H1 (cell line): ENCODE measurements at regions not wholly inside any gene's neighbourhood (a gene's known extent, or its start where the extent isn't known, plus 50 kb on each side); places are given as distances from the start of the nearest gene placed in this dataset.

Source experiments
- CTCF ChIA-PET: fragments of 300-600 bp; sonication (Branson Sonifier 250); formaldehyde crosslinking; loops from one replicate; lab custom pipeline; 2021; ENCODE audit not compliant: partially characterized antibody; lab: Charles Lee
- POLR2A ChIA-PET: fragments of 300-600 bp; sonication (Branson Sonifier 250); formaldehyde crosslinking; loops from one replicate; lab custom pipeline; 2021; ENCODE audit warnings: inconsistent platforms; ENCODE audit not compliant: partially characterized antibody; lab: Charles Lee
- DNase-seq, 2 experiments: peaks; one replicate each; pipeline versions ENCODE4 v3.0.0 to v3.0.0-alpha.2; 2010 to 2022; ENCODE audit warnings: low spot score in 2 of 2, low read depth in 1 of 2, mixed read lengths in 1 of 2
- FAIRE-seq: peaks from 2 replicates; lab custom pipeline; 2011; peaks lifted over from hg19 to GRCh38; lab: Jason Lieb, UNC
- H2AFZ ChIP-seq: 2 replicates; pipeline ENCODE4 v1.8.1; 2012; ENCODE audit warnings: low read length, inconsistent platforms
- H2AK5ac ChIP-seq: 2 replicates; pipeline ENCODE4 v1.6.1; 2013; ENCODE audit warnings: low read depth, low read length
- H2BK120ac ChIP-seq: replicated peaks from 2 replicates; pipeline ENCODE3; 2013; ENCODE audit warnings: low read depth, low read length, inconsistent platforms
- H2BK12ac ChIP-seq: 2 replicates; pipeline ENCODE4 v1.6.1; 2013; ENCODE audit warnings: low read depth, low read length
- H2BK15ac ChIP-seq: 2 replicates; pipeline ENCODE4 v1.6.1; 2013; ENCODE audit warnings: low read length
- H2BK20ac ChIP-seq: 2 replicates; pipeline ENCODE4 v1.6.1; 2013; ENCODE audit warnings: low read length
- H2BK5ac ChIP-seq: 2 replicates; pipeline ENCODE4 v1.6.1; 2013; ENCODE audit warnings: low read depth, low read length
- H3K14ac ChIP-seq: 2 replicates; pipeline ENCODE4 v1.6.1; 2013; ENCODE audit warnings: inconsistent platforms; ENCODE audit not compliant: insufficient read length
- H3K18ac ChIP-seq: 2 replicates; pipeline ENCODE4 v1.6.1; 2013; ENCODE audit warnings: low read length; ENCODE audit errors: extremely low read depth
- H3K23ac ChIP-seq: 2 replicates; pipeline ENCODE4 v1.6.1; 2013; ENCODE audit warnings: inconsistent platforms; ENCODE audit not compliant: insufficient read length
- H3K23me2 ChIP-seq: 2 replicates; pipeline ENCODE4 v1.6.1; 2013; ENCODE audit warnings: low read depth, low read length
- H3K27ac ChIP-seq: 2 replicates; pipeline ENCODE4 v1.6.1; 2011; ENCODE audit warnings: low read depth, low read length, inconsistent platforms
- H3K27me3 ChIP-seq, 4 experiments: replicated peaks in 1 of 4; 1 replicate in 1 of 4; 2 replicates in 3 of 4; pipeline versions ENCODE4 v1.6.1 to v1.8.1; 2011 to 2013; ENCODE audit warnings: low read length in 3 of 4, mild to moderate bottlenecking in 3 of 4, inconsistent platforms in 2 of 4, mixed read lengths in 2 of 4, moderate library complexity in 1 of 4; ENCODE audit not compliant: control insufficient read depth in 3 of 4, insufficient read depth in 3 of 4; ENCODE audit errors: extremely low read depth in 1 of 4
- H3K36me3 ChIP-seq, 4 experiments: 2 replicates each; pipeline versions ENCODE4 v1.6.1 to v1.8.1; 2011 to 2013; ENCODE audit warnings: mild to moderate bottlenecking in 4 of 4, low read length in 3 of 4, moderate library complexity in 2 of 4, control low read depth in 1 of 4, inconsistent platforms in 1 of 4; ENCODE audit not compliant: insufficient read depth in 4 of 4, control insufficient read depth in 2 of 4
- H3K4ac ChIP-seq: replicated peaks from 2 replicates; pipeline ENCODE3; 2013; ENCODE audit warnings: low read length, low read depth, mixed read lengths, inconsistent platforms; ENCODE audit not compliant: insufficient read length
- H3K4me1 ChIP-seq, 4 experiments: replicated peaks in 1 of 4; 1 replicate in 1 of 4; 2 replicates in 3 of 4; pipeline versions ENCODE4 v1.6.1 to v1.8.1; 2011 to 2013; ENCODE audit warnings: low read length in 3 of 4, inconsistent platforms in 2 of 4, mixed read lengths in 1 of 4; ENCODE audit not compliant: insufficient read depth in 4 of 4, control insufficient read depth in 3 of 4
- H3K4me2 ChIP-seq, 2 experiments: 2 replicates each; pipeline versions ENCODE4 v1.6.1 to v1.8.1; 2011 to 2013; ENCODE audit warnings: low read depth in 2 of 2, low read length in 2 of 2, control low read depth in 1 of 2, inconsistent platforms in 1 of 2, mild to moderate bottlenecking in 1 of 2; ENCODE audit not compliant: insufficient read depth in 1 of 2
- H3K4me3 ChIP-seq, 4 experiments: fragments of 200-600, 300-600 bp in 1 of 4; sonication (generic), shearing (Covaris generic), sonication (Bioruptor Twin) in 1 of 4; 2 replicates each; pipeline versions ENCODE4 v1.5.1 to v1.8.1; 2011 to 2016; ENCODE audit warnings: low read length in 4 of 4, low read depth in 3 of 4, control low read depth in 2 of 4, inconsistent platforms in 2 of 4, mild to moderate bottlenecking in 2 of 4, mixed read lengths in 1 of 4, moderate library complexity in 1 of 4; ENCODE audit not compliant: insufficient read depth in 2 of 4; ENCODE audit errors: extremely low read depth in 1 of 4
- H3K56ac ChIP-seq: replicated peaks from 2 replicates; pipeline ENCODE3; 2013; ENCODE audit warnings: low read depth, mild to moderate bottlenecking, mixed read lengths, low read length, inconsistent platforms; ENCODE audit not compliant: insufficient read length
- H3K79me1 ChIP-seq: 2 replicates; pipeline ENCODE4 v1.6.1; 2013; ENCODE audit warnings: low read depth, low read length, control low read depth
- H3K79me2 ChIP-seq, 2 experiments: 2 replicates each; pipeline versions ENCODE4 v1.6.1 to v1.8.1; 2012 to 2013; ENCODE audit warnings: low read length in 2 of 2, mild to moderate bottlenecking in 2 of 2, inconsistent platforms in 1 of 2; ENCODE audit not compliant: insufficient read depth in 2 of 2, control insufficient read depth in 1 of 2
- H3K9ac ChIP-seq, 4 experiments: replicated peaks in 1 of 4; 1 replicate in 1 of 4; 2 replicates in 3 of 4; pipeline versions ENCODE4 v1.6.1 to v1.8.1; 2011 to 2013; ENCODE audit warnings: low read depth in 3 of 4, low read length in 3 of 4, control low read depth in 2 of 4, mild to moderate bottlenecking in 2 of 4, moderate library complexity in 2 of 4, inconsistent platforms in 1 of 4; ENCODE audit errors: extremely low read depth in 1 of 4
- H3K9me3 ChIP-seq, 2 experiments: 2 replicates each; pipeline versions ENCODE4 v1.6.1 to v1.8.1; 2012 to 2013; ENCODE audit warnings: mild to moderate bottlenecking in 2 of 2, moderate library complexity in 2 of 2, control low read depth in 1 of 2, inconsistent platforms in 1 of 2, low read depth in 1 of 2, low read length in 1 of 2, mixed read lengths in 1 of 2; ENCODE audit not compliant: insufficient read depth in 2 of 2
- H4K20me1 ChIP-seq, 2 experiments: replicated peaks in 1 of 2; 2 replicates each; pipeline versions ENCODE3 to v1.8.1; 2011 to 2013; ENCODE audit warnings: inconsistent platforms in 2 of 2, low read length in 2 of 2, mild to moderate bottlenecking in 1 of 2; ENCODE audit not compliant: insufficient read depth in 2 of 2, control insufficient read depth in 1 of 2
- H4K5ac ChIP-seq: 2 replicates; pipeline ENCODE4 v1.6.1; 2013; ENCODE audit warnings: low read length, low read depth, mixed read lengths, inconsistent platforms; ENCODE audit not compliant: insufficient read length
- H4K8ac ChIP-seq: 2 replicates; pipeline ENCODE4 v1.8.0; 2013; ENCODE audit warnings: mild to moderate bottlenecking, moderate library complexity, low read length, inconsistent platforms; ENCODE audit not compliant: insufficient read depth; ENCODE audit errors: extremely low read depth
- H4K91ac ChIP-seq: replicated peaks from 2 replicates; pipeline ENCODE3; 2013; ENCODE audit warnings: low read length, mixed read lengths, inconsistent platforms; ENCODE audit not compliant: insufficient read length
- ASH2L ChIP-seq: fragments of 200-600, 300-600 bp; sonication (generic); IDR thresholded peaks from one replicate; pipeline ENCODE4 v1.7.1; 2017; ENCODE audit warnings: low read length
- BACH1 ChIP-seq: IDR thresholded peaks from 2 replicates; pipeline ENCODE4 v1.6.1; 2012; ENCODE audit warnings: low read length, improper control_type of control experiment
- BRCA1 ChIP-seq: IDR thresholded peaks from 2 replicates; pipeline ENCODE4 v1.6.1; 2012; ENCODE audit warnings: low read depth, low read length, improper control_type of control experiment
- CHD1 ChIP-seq: IDR thresholded peaks from 2 replicates; pipeline ENCODE4 v1.6.1; 2012; ENCODE audit warnings: low read depth, low read length, improper control_type of control experiment
- CHD2 ChIP-seq: IDR thresholded peaks from 2 replicates; pipeline ENCODE4 v1.6.1; 2012; ENCODE audit warnings: low read length, improper control_type of control experiment
- GTF2F1 ChIP-seq: IDR thresholded peaks from 2 replicates; pipeline ENCODE4 v1.6.1; 2012; ENCODE audit warnings: low read depth, low read length, improper control_type of control experiment, borderline replicate concordance
- JUN ChIP-seq: IDR thresholded peaks from 2 replicates; pipeline ENCODE4 v1.6.1; 2011; ENCODE audit warnings: low read depth, mild to moderate bottlenecking, improper control_type of control experiment, low read length
- KDM5A ChIP-seq: fragments of 200-600 bp; IDR thresholded peaks from 2 replicates; pipeline ENCODE4 v1.7.1; 2012; ENCODE audit warnings: mild to moderate bottlenecking, low read length, inconsistent platforms, mixed read lengths
- NRF1 ChIP-seq: IDR thresholded peaks from 2 replicates; pipeline ENCODE4 v1.6.1; 2011; ENCODE audit warnings: mild to moderate bottlenecking, low read depth, low read length, improper control_type of control experiment
- POLR2AphosphoS5 ChIP-seq: IDR thresholded peaks from 2 replicates; pipeline ENCODE4 v1.6.1; 2011; ENCODE audit warnings: low read depth, low read length
- SAP30 ChIP-seq: fragments of 300-600 bp; sonication (generic); IDR thresholded peaks from 2 replicates; pipeline ENCODE4 v1.7.1; 2012; ENCODE audit warnings: low read length, moderate library complexity, mild to moderate bottlenecking, inconsistent platforms; ENCODE audit not compliant: insufficient read depth, insufficient replicate concordance
- SIN3A ChIP-seq, 2 experiments: IDR thresholded peaks in 1 of 2; conservative IDR thresholded peaks in 1 of 2; 2 replicates each; pipeline ENCODE4 v1.6.1; 2011 to 2012; ENCODE audit warnings: low read length in 2 of 2, improper control_type of control experiment in 1 of 2, low read depth in 1 of 2, mild to moderate bottlenecking in 1 of 2
- SRF ChIP-seq: IDR thresholded peaks from 2 replicates; pipeline ENCODE4 v1.6.1; 2011; ENCODE audit warnings: mild to moderate bottlenecking, low read depth, low read length, moderate library complexity
- WGBS, 2 experiments: shearing (Covaris generic) in 1 of 2; methylation state at CpG; one replicate each; pipeline versions ENCODE4 v1.1.6 to v1.1.7; 2013 to 2015; ENCODE audit warnings: low lambda C conversion rate in 2 of 2, mixed read lengths in 2 of 2, inconsistent platforms in 1 of 2, low coverage in 1 of 2, missing lambda C conversion rate in 1 of 2; ENCODE audit not compliant: insufficient replicate concordance in 2 of 2, insufficient coverage in 1 of 2, insufficient read length in 1 of 2; ENCODE audit errors: extremely low coverage in 1 of 2, missing lambda C conversion rate in 1 of 2; 5-methylcytosine and 5-hydroxymethylcytosine counted together
- TF ChIP-seq, protein P1 (sequence below): IDR thresholded peaks from 2 replicates; pipeline ENCODE4 v1.6.1; 2012; ENCODE audit warnings: low read length, inconsistent platforms

DNA sequence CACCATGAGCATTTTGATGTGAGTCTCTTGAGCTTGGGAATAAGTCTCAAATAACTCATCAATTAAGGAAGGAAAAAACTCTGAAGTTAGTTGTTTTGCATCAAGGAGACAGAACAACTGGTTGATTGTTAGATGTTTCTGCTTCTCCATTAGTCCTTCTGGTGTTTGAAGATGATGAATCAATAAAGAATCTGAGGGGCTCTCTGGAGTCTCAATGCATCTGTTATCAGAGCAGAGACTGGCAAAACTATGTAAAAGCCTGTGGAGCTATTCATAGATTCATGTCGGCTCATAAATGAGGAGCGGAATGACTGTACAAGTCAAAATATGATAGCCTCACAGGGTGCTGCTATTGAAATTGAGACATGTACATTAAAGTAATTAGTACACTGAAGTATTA, 73.3 kb upstream of the ZC3H11B start:
- FAIRE-seq, result no peak
- no peak overlapping the region for H3K4me2 ChIP-seq
- POLR2A ChIA-PET, result interaction anchor here (0.6 kb wide), 1 partner anchor 131 kb away, joined by 3 read pairs; no protein-coding TSS in a partner anchor
- no peak for TF ChIP-seq CHD2
- TF ChIP-seq CHD1, result no peak
- no peak for TF ChIP-seq BRCA1
- no peak for TF ChIP-seq KDM5A
- TF ChIP-seq SRF, result no peak
- no peak for TF ChIP-seq JUN
- TF ChIP-seq, protein P1, sequence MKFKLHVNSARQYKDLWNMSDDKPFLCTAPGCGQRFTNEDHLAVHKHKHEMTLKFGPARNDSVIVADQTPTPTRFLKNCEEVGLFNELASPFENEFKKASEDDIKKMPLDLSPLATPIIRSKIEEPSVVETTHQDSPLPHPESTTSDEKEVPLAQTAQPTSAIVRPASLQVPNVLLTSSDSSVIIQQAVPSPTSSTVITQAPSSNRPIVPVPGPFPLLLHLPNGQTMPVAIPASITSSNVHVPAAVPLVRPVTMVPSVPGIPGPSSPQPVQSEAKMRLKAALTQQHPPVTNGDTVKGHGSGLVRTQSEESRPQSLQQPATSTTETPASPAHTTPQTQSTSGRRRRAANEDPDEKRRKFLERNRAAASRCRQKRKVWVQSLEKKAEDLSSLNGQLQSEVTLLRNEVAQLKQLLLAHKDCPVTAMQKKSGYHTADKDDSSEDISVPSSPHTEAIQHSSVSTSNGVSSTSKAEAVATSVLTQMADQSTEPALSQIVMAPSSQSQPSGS, result no peak
- TF ChIP-seq SAP30, result no peak
- TF ChIP-seq BACH1, result no peak
- no peak for TF ChIP-seq SIN3A (conservative IDR thresholded peaks at IDR 0.05 in 1 of 2, IDR thresholded peaks at IDR 0.05 in 1 of 2; ENCODE audit: low read depth in 1 of 2, low read length in 2 of 2)
- no peak for TF ChIP-seq GTF2F1
- TF ChIP-seq NRF1, result no peak
- no peak for TF ChIP-seq POLR2AphosphoS5
- TF ChIP-seq ASH2L, result no peak

More for the DNA sequence above, 73.3 kb upstream of the ZC3H11B start:
- Histone ChIP-seq H3K56ac (no peak overlapping the region), H2AK5ac (no peak overlapping the region), H3K4ac (no peak overlapping the region), H3K23me2 (no peaks in the 10 kb centered on the region), H3K14ac (no peak overlapping the region), H3K23ac (no peak overlapping the region), H2BK5ac (no peak overlapping the region), H4K8ac (no peak overlapping the region), H3K27me3 (no peaks in the 10 kb centered on the region), H3K18ac (no peak overlapping the region), H3K36me3 (no peaks in the 10 kb centered on the region), H2BK12ac (no peak overlapping the region), H2BK20ac (no peak overlapping the region), H3K9ac (no peak overlapping the region), H2AFZ (no peak overlapping the region), H4K5ac (no peak overlapping the region), H3K27ac (no peak overlapping the region), H3K4me1 (no peaks in the 10 kb centered on the region), H3K4me3 (no peak overlapping the region), H3K79me1 (no peaks in the 10 kb centered on the region), H2BK15ac (no peak overlapping the region), H3K79me2 (no peaks in the 10 kb centered on the region), H3K9me3 (no peaks in the 10 kb centered on the region), H4K91ac (no peak overlapping the region), H4K20me1 (no peaks in the 10 kb centered on the region), H2BK120ac (no peak overlapping the region)
- CTCF ChIA-PET, result interaction anchor here (1.4 kb wide), 1 partner anchor 19 kb away, joined by 5 read pairs; no protein-coding TSS in a partner anchor
- 94% methylated on average over 2 of the region's 2 CpGs; no CpG with 5 or more reads in 1 of the 2 experiments for WGBS, 2 experiments
- no peak for DNase-seq
